ENCODE measurements at regions not wholly inside any gene's neighbourhood (a gene's known extent, or its start where the extent isn't known, plus 50 kb on each side); places are given as distances from the start of the nearest gene placed in this dataset.

DNA sequence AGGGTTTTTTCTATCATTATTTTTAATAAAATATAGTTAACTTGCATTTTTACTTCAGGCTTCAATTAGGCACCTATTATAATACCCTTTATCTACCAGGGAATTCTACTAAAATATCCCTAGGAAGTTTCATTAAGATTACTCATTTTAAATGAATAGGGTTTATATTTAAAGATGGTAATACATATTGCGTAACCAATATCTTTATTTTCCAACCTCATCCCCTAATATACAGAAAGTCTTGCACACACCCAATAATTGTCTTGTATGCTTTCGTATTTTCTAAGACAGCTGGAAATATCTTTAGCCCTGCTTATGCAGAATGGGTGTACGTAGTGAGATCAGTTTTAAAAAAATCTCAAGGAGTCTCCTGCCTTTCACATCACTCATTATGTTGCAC is 1186.8 kb downstream of the TECRL start:
- Mint-ChIP-seq H3K4me3 (no peak overlapping the region), H3K9me3 (peaks cover 5% of the 10 kb centered on the region in 2 experiments; a peak in 2 of 5 replicates), H3K4me1 (peaks cover 15 to 18% of the 10 kb centered on the region in 2 experiments), H3K36me3 (ENCODE audit: insufficient read depth in 1 of 3, low read depth in 3 of 3) (no peaks in the 10 kb centered on the region; a peak in 1 of 7 replicates), H3K27me3 (ENCODE audit: low read depth) (no peaks in the 10 kb centered on the region), H3K27ac (no peak overlapping the region)
- H2BK12ac ChIP-seq (ENCODE audit: insufficient read length, low read depth, low read length) = no peak overlapping the region
- H4K91ac ChIP-seq (ENCODE audit: insufficient read length, low read depth, low read length) = no peak overlapping the region
- H3K18ac ChIP-seq (ENCODE audit: insufficient read length, low read depth, low read length) = no peak overlapping the region
- H2BK5ac ChIP-seq (ENCODE audit: insufficient read length, low read length) = no peak overlapping the region
- H4K20me1 ChIP-seq (ENCODE audit: control insufficient read depth, insufficient read depth, insufficient read length) = no peaks in the 10 kb centered on the region
- no peak overlapping the region for H2BK20ac ChIP-seq (ENCODE audit: low read depth, low read length, poor library complexity, severe bottlenecking)
- H2BK15ac ChIP-seq (ENCODE audit: low read depth, low read length) = no peak overlapping the region
- H3K4me2 ChIP-seq (ENCODE audit: insufficient read depth, insufficient read length, low read length) = no peak overlapping the region
- no peak overlapping the region for H2AK5ac ChIP-seq (ENCODE audit: insufficient read length, low read length)
- no peak overlapping the region for H3K23ac ChIP-seq (ENCODE audit: insufficient read length, low read depth, low read length)
- H3K27me3 ChIP-seq (ENCODE audit: insufficient read depth, low read length) = no peaks in the 10 kb centered on the region
- no peak overlapping the region for H2BK120ac ChIP-seq (ENCODE audit: low read depth, low read length, poor library complexity, severe bottlenecking)
- H3K79me1 ChIP-seq (ENCODE audit: insufficient read depth, low read depth, low read length, poor library complexity, severe bottlenecking) = no peaks in the 10 kb centered on the region
- no peak overlapping the region for H3K14ac ChIP-seq (ENCODE audit: insufficient read depth, low read length)
- H3T11ph ChIP-seq (ENCODE audit: low read length) = no peak overlapping the region
- no peaks in the 10 kb centered on the region for H3K23me2 ChIP-seq (ENCODE audit: insufficient read length, low read depth, low read length, poor library complexity, severe bottlenecking)
- TF ChIP-seq, protein P1, sequence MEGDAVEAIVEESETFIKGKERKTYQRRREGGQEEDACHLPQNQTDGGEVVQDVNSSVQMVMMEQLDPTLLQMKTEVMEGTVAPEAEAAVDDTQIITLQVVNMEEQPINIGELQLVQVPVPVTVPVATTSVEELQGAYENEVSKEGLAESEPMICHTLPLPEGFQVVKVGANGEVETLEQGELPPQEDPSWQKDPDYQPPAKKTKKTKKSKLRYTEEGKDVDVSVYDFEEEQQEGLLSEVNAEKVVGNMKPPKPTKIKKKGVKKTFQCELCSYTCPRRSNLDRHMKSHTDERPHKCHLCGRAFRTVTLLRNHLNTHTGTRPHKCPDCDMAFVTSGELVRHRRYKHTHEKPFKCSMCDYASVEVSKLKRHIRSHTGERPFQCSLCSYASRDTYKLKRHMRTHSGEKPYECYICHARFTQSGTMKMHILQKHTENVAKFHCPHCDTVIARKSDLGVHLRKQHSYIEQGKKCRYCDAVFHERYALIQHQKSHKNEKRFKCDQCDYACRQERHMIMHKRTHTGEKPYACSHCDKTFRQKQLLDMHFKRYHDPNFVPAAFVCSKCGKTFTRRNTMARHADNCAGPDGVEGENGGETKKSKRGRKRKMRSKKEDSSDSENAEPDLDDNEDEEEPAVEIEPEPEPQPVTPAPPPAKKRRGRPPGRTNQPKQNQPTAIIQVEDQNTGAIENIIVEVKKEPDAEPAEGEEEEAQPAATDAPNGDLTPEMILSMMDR (conservative IDR thresholded peaks at IDR 0.05) = no peak
- H3K4me1 ChIP-seq (ENCODE audit: insufficient read depth, low read length) = no peaks in the 10 kb centered on the region
- no CpG with 5 or more reads among the region's 3 CpGs for WGBS (ENCODE audit: extremely low coverage, insufficient read length, low lambda C conversion rate)
- no peak overlapping the region for H4K5ac ChIP-seq (ENCODE audit: insufficient read length, low read depth, low read length)
- no peaks in the 10 kb centered on the region for H3K9me3 ChIP-seq (ENCODE audit: control insufficient read depth, low read depth, low read length)
- no peak overlapping the region for H4K8ac ChIP-seq (replicated peaks; ENCODE audit: insufficient read length, low read depth, low read length)
- no peak overlapping the region for H3K4ac ChIP-seq (ENCODE audit: low read depth, low read length)
- no peaks in the 10 kb centered on the region for H3K79me2 ChIP-seq (ENCODE audit: insufficient read depth, low read length)
- H3K27ac ChIP-seq (ENCODE audit: insufficient read length, low read depth, low read length) = no peak overlapping the region
- H3K56ac ChIP-seq (ENCODE audit: insufficient read length, low read depth, low read length) = no peak overlapping the region
- no peak overlapping the region for H3K9ac ChIP-seq (ENCODE audit: extremely low read depth, insufficient read length, low read length)
- no peak for DNase-seq
- no peak overlapping the region for H2AFZ ChIP-seq (ENCODE audit: low read length)

Data from H9 (cell line).